HFFc6 (cell line): ENCODE measurements at regions not wholly inside any gene's neighbourhood (a gene's known extent, or its start where the extent isn't known, plus 50 kb on each side); places are given as distances from the start of the nearest gene placed in this dataset.

Experiments used
- DNase-seq: peaks from one replicate; pipeline ENCODE4 v3.0.0-alpha.2; 2018
- H3K27ac Mint-ChIP-seq: 2 replicates; pipeline ENCODE4 v1.8.0; 2020; ENCODE audit warnings: mild to moderate bottlenecking, mixed read lengths
- H3K27me3 Mint-ChIP-seq: 2 replicates; pipeline ENCODE4 v1.8.0; 2021; ENCODE audit warnings: mild to moderate bottlenecking, moderate library complexity, mixed read lengths; ENCODE audit not compliant: insufficient read depth
- H3K36me3 Mint-ChIP-seq: 2 replicates; pipeline ENCODE4 v1.8.0; 2021; ENCODE audit warnings: low read depth, mixed read lengths
- H3K4me1 Mint-ChIP-seq: 2 replicates; pipeline ENCODE4 v1.8.0; 2020; ENCODE audit warnings: low read depth, mixed read lengths
- H3K4me3 Mint-ChIP-seq: 2 replicates; pipeline ENCODE4 v1.8.0; 2020; ENCODE audit warnings: mild to moderate bottlenecking, moderate library complexity, mixed read lengths
- H3K9me3 Mint-ChIP-seq: 2 replicates; pipeline ENCODE4 v1.8.0; 2020; ENCODE audit warnings: mild to moderate bottlenecking, mixed read lengths
- TF ChIP-seq, protein P1 (sequence below): fragments of 200-600 bp; sonication (generic); IDR thresholded peaks from 2 replicates; pipeline ENCODE4 v1.5.0; 2021; ENCODE audit warnings: antibody characterized with exemption, mild to moderate bottlenecking

DNA sequence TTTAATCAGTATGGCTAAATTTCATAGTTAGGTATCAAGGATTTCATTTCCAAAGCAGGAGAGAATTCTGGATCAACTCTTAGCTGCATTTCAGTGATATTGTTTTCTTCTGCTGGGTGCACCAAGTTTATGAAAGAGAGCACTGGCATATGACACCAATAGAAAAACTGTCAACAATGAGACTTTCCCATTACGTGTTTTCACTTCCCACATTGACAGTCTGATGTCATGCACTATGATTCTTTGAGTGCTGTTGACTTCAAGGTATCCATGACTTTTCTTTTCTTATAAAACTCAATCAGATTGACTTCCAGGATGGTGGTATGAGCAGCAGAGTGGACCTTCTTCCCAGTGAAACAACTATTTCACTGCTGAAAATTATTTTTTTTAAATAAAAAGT is 476.1 kb downstream of the EDEM1 start:
- TF ChIP-seq, protein P1, sequence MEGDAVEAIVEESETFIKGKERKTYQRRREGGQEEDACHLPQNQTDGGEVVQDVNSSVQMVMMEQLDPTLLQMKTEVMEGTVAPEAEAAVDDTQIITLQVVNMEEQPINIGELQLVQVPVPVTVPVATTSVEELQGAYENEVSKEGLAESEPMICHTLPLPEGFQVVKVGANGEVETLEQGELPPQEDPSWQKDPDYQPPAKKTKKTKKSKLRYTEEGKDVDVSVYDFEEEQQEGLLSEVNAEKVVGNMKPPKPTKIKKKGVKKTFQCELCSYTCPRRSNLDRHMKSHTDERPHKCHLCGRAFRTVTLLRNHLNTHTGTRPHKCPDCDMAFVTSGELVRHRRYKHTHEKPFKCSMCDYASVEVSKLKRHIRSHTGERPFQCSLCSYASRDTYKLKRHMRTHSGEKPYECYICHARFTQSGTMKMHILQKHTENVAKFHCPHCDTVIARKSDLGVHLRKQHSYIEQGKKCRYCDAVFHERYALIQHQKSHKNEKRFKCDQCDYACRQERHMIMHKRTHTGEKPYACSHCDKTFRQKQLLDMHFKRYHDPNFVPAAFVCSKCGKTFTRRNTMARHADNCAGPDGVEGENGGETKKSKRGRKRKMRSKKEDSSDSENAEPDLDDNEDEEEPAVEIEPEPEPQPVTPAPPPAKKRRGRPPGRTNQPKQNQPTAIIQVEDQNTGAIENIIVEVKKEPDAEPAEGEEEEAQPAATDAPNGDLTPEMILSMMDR, result no peak
- no peaks in the 10 kb centered on the region for H3K4me1 Mint-ChIP-seq
- H3K27me3 Mint-ChIP-seq, result no peaks in the 10 kb centered on the region
- peaks cover 61% of the 10 kb centered on the region for H3K9me3 Mint-ChIP-seq
- no peaks in the 10 kb centered on the region for H3K36me3 Mint-ChIP-seq
- no peak overlapping the region for H3K4me3 Mint-ChIP-seq
- DNase-seq, result no peak
- H3K27ac Mint-ChIP-seq, result no peak overlapping the region

DNA sequence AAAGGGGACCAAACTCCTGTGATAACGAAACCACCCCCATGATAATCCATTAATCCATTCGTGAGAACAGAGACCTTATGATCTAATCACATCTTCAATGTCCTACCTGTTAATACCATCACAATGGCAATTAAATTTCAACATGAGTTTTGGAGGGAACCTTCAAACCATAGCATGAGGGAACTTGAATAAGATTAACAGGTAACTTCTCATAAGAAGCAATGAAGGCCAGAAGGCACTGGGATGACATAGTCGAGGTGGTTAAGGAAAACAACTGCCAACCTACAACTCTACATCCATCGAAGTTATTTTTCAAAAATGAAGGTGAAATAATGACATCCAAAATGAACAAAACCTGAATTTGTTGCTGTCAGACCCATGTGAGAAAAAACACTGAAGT is 478.9 kb downstream of the EDEM1 start:
- DNase-seq, result no peak
- H3K9me3 Mint-ChIP-seq, result peaks cover 43% of the 10 kb centered on the region
- no peaks in the 10 kb centered on the region for H3K36me3 Mint-ChIP-seq
- no peak overlapping the region for H3K4me3 Mint-ChIP-seq
- TF ChIP-seq, protein P1, result no peak
- H3K27me3 Mint-ChIP-seq, result no peaks in the 10 kb centered on the region
- no peaks in the 10 kb centered on the region for H3K4me1 Mint-ChIP-seq
- H3K27ac Mint-ChIP-seq, result no peak overlapping the region

DNA sequence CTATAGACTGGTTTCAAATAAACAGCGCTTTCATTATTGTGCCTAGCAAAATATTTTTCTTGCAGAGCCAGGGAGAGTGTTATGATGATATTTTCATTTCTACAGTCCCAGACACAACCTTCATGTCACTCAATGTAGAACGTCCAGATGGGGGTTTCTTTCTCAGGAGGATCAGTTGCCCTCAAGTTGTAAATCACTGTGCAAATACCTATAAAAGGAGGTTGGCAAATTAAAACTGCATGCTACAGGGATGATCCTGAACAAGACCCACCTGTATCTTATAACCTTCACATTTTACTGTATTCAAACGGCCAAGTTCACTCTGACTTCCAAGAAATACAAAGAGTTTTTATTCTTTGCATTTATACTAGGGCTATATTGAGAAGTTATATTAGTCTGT is 486.0 kb downstream of the EDEM1 start:
- TF ChIP-seq, protein P1, result no peak
- H3K9me3 Mint-ChIP-seq, result peaks cover 27% of the 10 kb centered on the region
- H3K4me3 Mint-ChIP-seq, result no peak overlapping the region
- no peaks in the 10 kb centered on the region for H3K36me3 Mint-ChIP-seq
- no peak overlapping the region for H3K27ac Mint-ChIP-seq
- no peaks in the 10 kb centered on the region for H3K4me1 Mint-ChIP-seq
- no peaks in the 10 kb centered on the region; the same call in none of the 2 replicates for H3K27me3 Mint-ChIP-seq
- no peak for DNase-seq

DNA sequence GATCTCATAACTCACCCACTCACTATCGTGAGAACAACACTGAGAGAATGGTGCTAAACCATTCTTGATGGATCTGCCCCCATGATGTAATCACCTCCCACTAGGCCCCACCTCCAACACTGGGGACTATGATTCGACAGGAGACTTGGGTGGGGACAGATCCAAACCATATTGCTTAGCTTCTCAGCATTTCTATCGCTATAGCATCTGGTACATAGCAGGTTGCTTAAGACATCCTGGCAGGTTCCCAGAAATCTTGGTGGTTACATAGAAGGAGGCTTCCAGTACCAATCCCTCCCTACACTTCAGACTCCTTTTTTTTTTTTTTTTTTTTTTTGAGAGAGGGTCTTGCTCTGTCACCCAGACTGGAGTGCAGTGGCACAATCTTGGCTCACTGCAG is 487.8 kb downstream of the EDEM1 start:
- no peak overlapping the region for H3K27ac Mint-ChIP-seq
- TF ChIP-seq, protein P1, result no peak
- H3K4me1 Mint-ChIP-seq, result no peaks in the 10 kb centered on the region
- H3K9me3 Mint-ChIP-seq, result peaks cover 37% of the 10 kb centered on the region
- H3K36me3 Mint-ChIP-seq, result no peaks in the 10 kb centered on the region
- no peaks in the 10 kb centered on the region; the same call in none of the 2 replicates for H3K27me3 Mint-ChIP-seq
- no peak overlapping the region for H3K4me3 Mint-ChIP-seq
- no peak for DNase-seq

DNA sequence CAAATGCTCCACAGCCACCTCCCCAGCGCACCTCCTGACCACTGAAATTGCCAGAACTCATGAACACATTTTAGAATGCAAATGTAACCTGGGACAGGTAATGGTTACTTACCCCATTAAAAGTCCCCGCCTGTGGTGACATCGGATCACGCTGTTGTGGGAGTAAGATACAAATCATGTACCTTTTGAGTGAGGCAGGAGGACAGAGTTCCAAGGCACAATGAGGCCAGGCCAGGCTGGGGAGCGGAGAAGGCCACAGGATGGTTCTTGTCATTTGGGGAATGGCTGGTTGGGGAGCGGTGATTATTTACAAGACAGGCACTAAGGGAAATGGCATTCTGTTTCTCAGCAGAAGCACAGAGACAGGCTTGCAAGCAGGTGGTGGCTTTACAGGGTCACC is 490.0 kb downstream of the EDEM1 start:
- Mint-ChIP-seq H3K27me3 (no peaks in the 10 kb centered on the region; the same call in 1 of the 2 replicates), H3K4me3 (no peak overlapping the region), H3K4me1 (no peaks in the 10 kb centered on the region), H3K36me3 (no peaks in the 10 kb centered on the region), H3K9me3 (peaks cover 32% of the 10 kb centered on the region), H3K27ac (no peak overlapping the region)
- TF ChIP-seq, protein P1, result no peak
- DNase-seq, result no peak

DNA sequence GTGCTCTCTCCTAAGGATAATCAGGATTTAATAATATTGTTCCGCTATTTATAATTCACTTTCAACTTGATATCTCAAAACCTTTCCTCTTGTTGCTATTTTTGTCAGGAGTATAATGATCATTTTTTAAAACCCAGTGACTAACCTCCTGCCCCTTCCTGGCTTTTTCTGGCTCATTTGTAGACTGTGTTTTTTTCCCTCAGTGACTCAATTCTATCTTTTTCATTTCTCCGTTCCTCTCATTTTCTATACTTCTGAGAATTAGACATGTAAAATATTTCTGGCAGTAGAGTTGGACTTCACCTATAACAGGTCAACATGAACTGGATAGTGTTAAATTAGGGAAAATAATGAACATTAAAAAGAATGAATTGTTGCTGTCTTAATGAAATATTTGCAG is 490.7 kb downstream of the EDEM1 start:
- Mint-ChIP-seq H3K4me1 (no peaks in the 10 kb centered on the region), H3K36me3 (no peaks in the 10 kb centered on the region), H3K27me3 (no peaks in the 10 kb centered on the region; the same call in 1 of the 2 replicates), H3K9me3 (peaks cover 36% of the 10 kb centered on the region), H3K27ac (no peak overlapping the region), H3K4me3 (no peak overlapping the region)
- DNase-seq, result no peak
- TF ChIP-seq, protein P1, result no peak
